WTC11 (cell line): ENCODE measurements at regions not wholly inside any gene's neighbourhood (a gene's known extent, or its start where the extent isn't known, plus 50 kb on each side); places are given as distances from the start of the nearest gene placed in this dataset.

Experiments
- ATAC-seq: fragments of 200-7000 bp; cut with Tn5 transposase; 2 replicates; pipeline ENCODE4 v1.10.0; 2021; ENCODE audit warnings: mild to moderate bottlenecking, moderate library complexity
- CTCF ChIA-PET: fragments of 300-600 bp; sonication (Branson Sonifier 250); formaldehyde crosslinking; loops from one replicate; lab custom pipeline; 2021; ENCODE audit warnings: antibody characterized with exemption; lab: Charles Lee
- POLR2A ChIA-PET: fragments of 350-600 bp; sonication (Branson Sonifier 250); formaldehyde crosslinking; loops from one replicate; lab custom pipeline; 2021; ENCODE audit warnings: antibody characterized with exemption; lab: Charles Lee
- DNase-seq: peaks from one replicate; pipeline ENCODE4 v3.0.0; 2021; ENCODE audit warnings: low spot score
- H3K27ac Mint-ChIP-seq: 2 replicates; pipeline ENCODE4 v1.8.0; 2021; ENCODE audit warnings: mixed read lengths
- H3K27me3 Mint-ChIP-seq: 2 replicates; pipeline ENCODE4 v1.8.0; 2021; ENCODE audit warnings: low read depth, mild to moderate bottlenecking, moderate library complexity, mixed read lengths
- H3K36me3 Mint-ChIP-seq: 2 replicates; pipeline ENCODE4 v1.8.0; 2021; ENCODE audit warnings: mixed read lengths
- H3K4me1 Mint-ChIP-seq: 2 replicates; pipeline ENCODE4 v1.8.0; 2022; ENCODE audit warnings: mixed read lengths
- H3K4me3 Mint-ChIP-seq: 2 replicates; pipeline ENCODE4 v1.8.0; 2021; ENCODE audit warnings: mild to moderate bottlenecking, moderate library complexity, mixed read lengths
- H3K9me3 Mint-ChIP-seq: 2 replicates; pipeline ENCODE4 v1.8.0; 2021; ENCODE audit warnings: mixed read lengths
- AFF4 ChIP-seq: sonication (generic); formaldehyde crosslinking; IDR thresholded peaks from 2 replicates; pipeline ENCODE4 v1.8.1; 2023; ENCODE audit warnings: mild to moderate bottlenecking, missing genetic modification reagents, borderline replicate concordance
- AR ChIP-seq: fragments of 250-450 bp; sonication (Bioruptor Pico); IDR thresholded peaks from 2 replicates; pipeline ENCODE4 v1.9.0; 2021; ENCODE audit warnings: mild to moderate bottlenecking
- ATF1 ChIP-seq: sonication (generic); formaldehyde crosslinking; IDR thresholded peaks from 2 replicates; pipeline ENCODE4 v1.8.1; 2023; ENCODE audit warnings: mild to moderate bottlenecking, moderate library complexity, missing genetic modification reagents
- ATF2 ChIP-seq: sonication (generic); formaldehyde crosslinking; IDR thresholded peaks from 2 replicates; pipeline ENCODE4 v1.8.1; 2022; ENCODE audit warnings: low read depth, missing genetic modification reagents, borderline replicate concordance
- ATF3 ChIP-seq: sonication (generic); formaldehyde crosslinking; conservative IDR thresholded peaks from 2 replicates; pipeline ENCODE4 v1.8.1; 2022; ENCODE audit warnings: mild to moderate bottlenecking, missing genetic modification reagents
- ELF4 ChIP-seq: sonication (generic); formaldehyde crosslinking; IDR thresholded peaks from 2 replicates; pipeline ENCODE4 v1.8.1; 2022; ENCODE audit warnings: low read depth, mild to moderate bottlenecking, moderate library complexity, missing genetic modification reagents
- ESRRA ChIP-seq: sonication (generic); formaldehyde crosslinking; IDR thresholded peaks from 2 replicates; pipeline ENCODE4 v1.8.1; 2022; ENCODE audit warnings: mild to moderate bottlenecking, missing genetic modification reagents, borderline replicate concordance
- FOXP1 ChIP-seq: sonication (generic); formaldehyde crosslinking; IDR thresholded peaks from 2 replicates; pipeline ENCODE4 v1.8.0; 2022; ENCODE audit warnings: missing genetic modification reagents, mild to moderate bottlenecking, moderate library complexity, borderline replicate concordance
- IRF2 ChIP-seq: sonication (generic); formaldehyde crosslinking; IDR thresholded peaks from 2 replicates; pipeline ENCODE4 v1.8.0; 2022; ENCODE audit warnings: low read depth, missing genetic modification reagents, borderline replicate concordance
- MAX ChIP-seq: sonication (generic); formaldehyde crosslinking; IDR thresholded peaks from 2 replicates; pipeline ENCODE4 v1.8.0; 2022; ENCODE audit warnings: mild to moderate bottlenecking, missing genetic modification reagents
- MXD4 ChIP-seq: fragments of 250-450 bp; sonication (Bioruptor Pico); IDR thresholded peaks from 2 replicates; pipeline ENCODE4 v1.8.0; 2021; ENCODE audit warnings: mild to moderate bottlenecking, moderate library complexity, borderline replicate concordance
- MYBL2 ChIP-seq: sonication (generic); formaldehyde crosslinking; IDR thresholded peaks from 2 replicates; pipeline ENCODE4 v1.8.1; 2023; ENCODE audit warnings: mild to moderate bottlenecking, moderate library complexity, missing genetic modification reagents
- PRDM15 ChIP-seq: sonication (generic); formaldehyde crosslinking; IDR thresholded peaks from 2 replicates; pipeline ENCODE4 v1.8.0; 2022; ENCODE audit warnings: missing genetic modification reagents
- SMAD4 ChIP-seq: sonication (generic); formaldehyde crosslinking; IDR thresholded peaks from 2 replicates; pipeline ENCODE4 v1.8.0; 2022; ENCODE audit warnings: mild to moderate bottlenecking, missing genetic modification reagents
- SP1 ChIP-seq: sonication (generic); formaldehyde crosslinking; conservative IDR thresholded peaks from 2 replicates; pipeline ENCODE4 v1.8.1; 2022; ENCODE audit warnings: missing genetic modification reagents
- ZBTB21 ChIP-seq: sonication (generic); formaldehyde crosslinking; IDR thresholded peaks from 2 replicates; pipeline ENCODE4 v1.8.1; 2023; ENCODE audit warnings: mild to moderate bottlenecking, missing genetic modification reagents, borderline replicate concordance
- ZNF219 ChIP-seq: sonication (generic); formaldehyde crosslinking; IDR thresholded peaks from 2 replicates; pipeline ENCODE4 v1.8.0; 2023; ENCODE audit warnings: missing genetic modification reagents, mild to moderate bottlenecking, borderline replicate concordance
- ZNF281 ChIP-seq: sonication (generic); formaldehyde crosslinking; IDR thresholded peaks from 2 replicates; pipeline ENCODE4 v1.8.0; 2023; ENCODE audit warnings: mild to moderate bottlenecking, missing genetic modification reagents
- ZNF423 ChIP-seq: fragments of 250-450 bp; sonication (Bioruptor Pico); IDR thresholded peaks from 2 replicates; pipeline ENCODE4 v2.1.2; 2022; ENCODE audit warnings: mild to moderate bottlenecking, moderate library complexity

- Mint-ChIP-seq H3K36me3 (peaks cover 8% of the 10 kb centered on the region), H3K4me1 (no peaks in the 10 kb centered on the region), H3K27me3 (no peaks in the 10 kb centered on the region), H3K9me3 (peaks cover 14% of the 10 kb centered on the region; the same call in 1 of the 2 replicates), H3K4me3 (no peak overlapping the region), H3K27ac (no peak overlapping the region)
- CTCF ChIA-PET = no interaction called here
- DNase-seq (no peak), ATAC-seq (no peak)
- POLR2A ChIA-PET = no interaction called here
- no peak for TF ChIP-seq AR (CRISPR knock-in tag)
- TF ChIP-seq IRF2 (CRISPR knock-in tag) = no peak
- TF ChIP-seq ZNF423 (CRISPR knock-in tag) = no peak
- no peak for TF ChIP-seq SP1 (CRISPR knock-in tag)
- no peak for TF ChIP-seq AFF4 (CRISPR knock-in tag)
- no peak for TF ChIP-seq MAX
- no peak for TF ChIP-seq ELF4 (CRISPR knock-in tag)
- no peak for TF ChIP-seq FOXP1
- TF ChIP-seq PRDM15 (CRISPR knock-in tag) = no peak
These were observed 215.5 kb upstream of the FIGN start for GRCh38 chr2:163951312-163951711.

- H3K4me3 Mint-ChIP-seq = no peak overlapping the region
- H3K27ac Mint-ChIP-seq = no peak overlapping the region
- no peak for TF ChIP-seq MXD4
- TF ChIP-seq ATF2 (CRISPR knock-in tag) = no peak
- no peak for TF ChIP-seq ATF3 (CRISPR knock-in tag)
- TF ChIP-seq ELF4 (CRISPR knock-in tag) = no peak
- TF ChIP-seq ZNF219 (CRISPR knock-in tag) = no peak
- no peak for TF ChIP-seq MYBL2 (CRISPR knock-in tag)
- TF ChIP-seq IRF2 (CRISPR knock-in tag) = no peak
- TF ChIP-seq ESRRA (CRISPR knock-in tag) = no peak
- TF ChIP-seq ATF1 (CRISPR knock-in tag) = no peak
- TF ChIP-seq ZBTB21 = no peak
- TF ChIP-seq ZNF281 (CRISPR knock-in tag) = no peak
- TF ChIP-seq SMAD4 (CRISPR knock-in tag) = no peak
- H3K36me3 Mint-ChIP-seq = peaks cover 8% of the 10 kb centered on the region
- no peak for DNase-seq
- POLR2A ChIA-PET = no interaction called here
- ATAC-seq = no peak
- CTCF ChIA-PET = no interaction called here
- H3K9me3 Mint-ChIP-seq = peaks cover 14% of the 10 kb centered on the region; the same call in 1 of the 2 replicates
- no peaks in the 10 kb centered on the region for H3K4me1 Mint-ChIP-seq
- no peaks in the 10 kb centered on the region for H3K27me3 Mint-ChIP-seq
These were observed 213.9 kb upstream of the FIGN start for GRCh38 chr2:163949693-163950092.
